GM23338 (cell line): ENCODE measurements at regions not wholly inside any gene's neighbourhood (a gene's known extent, or its start where the extent isn't known, plus 50 kb on each side); places are given as distances from the start of the nearest gene placed in this dataset.

Source experiments
- ATAC-seq: fragments of 200-7000 bp; cut with Tn5 transposase; 3 replicates; pipeline ENCODE4 v1.9.1; 2020
- DNase-seq: peaks from one replicate; pipeline ENCODE4 v3.0.0-alpha.2; 2015; ENCODE audit warnings: low spot score
- H2AFZ ChIP-seq: fragments of 200-600 bp; sonication (generic); 2 replicates; pipeline ENCODE4 v1.8.0; 2016; ENCODE audit warnings: antibody characterized with exemption, mild to moderate bottlenecking, moderate library complexity
- H3F3A ChIP-seq: fragments of 200-600 bp; sonication (generic); replicated peaks from 2 replicates; pipeline ENCODE4 v1.8.0; 2017; ENCODE audit warnings: antibody characterized with exemption, mixed run types, low read depth
- H3K27ac ChIP-seq: fragments of 200-600 bp; sonication (generic); 2 replicates; pipeline ENCODE4 v1.6.1; 2016; ENCODE audit warnings: low read depth
- H3K27me3 ChIP-seq: fragments of 200-600 bp; sonication (generic); 2 replicates; pipeline ENCODE4 v1.8.0; 2016; ENCODE audit warnings: mild to moderate bottlenecking, mixed run types, moderate library complexity; ENCODE audit not compliant: insufficient read depth
- H3K36me3 ChIP-seq: fragments of 200-600 bp; sonication (generic); 2 replicates; pipeline ENCODE4 v1.8.0; 2016; ENCODE audit warnings: mild to moderate bottlenecking; ENCODE audit not compliant: insufficient read depth
- H3K4me1 ChIP-seq: fragments of 200-600 bp; sonication (generic); 2 replicates; pipeline ENCODE4 v1.8.0; 2016; ENCODE audit warnings: mild to moderate bottlenecking, moderate library complexity; ENCODE audit not compliant: insufficient read depth
- H3K4me2 ChIP-seq: fragments of 200-600 bp; sonication (generic); 2 replicates; pipeline ENCODE4 v1.7.1; 2017; ENCODE audit warnings: mixed run types
- H3K4me3 ChIP-seq: fragments of 200-600 bp; sonication (generic); 2 replicates; pipeline ENCODE4 v1.6.1; 2016; ENCODE audit warnings: mixed run types
- H3K79me2 ChIP-seq: fragments of 200-600 bp; sonication (generic); replicated peaks from 2 replicates; pipeline ENCODE4 v1.8.0; 2017; ENCODE audit warnings: mild to moderate bottlenecking; ENCODE audit not compliant: insufficient read depth
- H3K9me2 ChIP-seq: fragments of 200-600 bp; sonication (generic); 2 replicates; pipeline ENCODE4 v1.8.0; 2017; ENCODE audit not compliant: insufficient read depth
- H4K20me1 ChIP-seq: fragments of 200-600 bp; sonication (generic); replicated peaks from 2 replicates; pipeline ENCODE4 v1.8.0; 2017; ENCODE audit warnings: mild to moderate bottlenecking; ENCODE audit not compliant: insufficient read depth
- H3K27ac Mint-ChIP-seq: 2 replicates; pipeline ENCODE4 v1.8.0; 2020; ENCODE audit warnings: inconsistent platforms, mild to moderate bottlenecking, moderate library complexity, mixed read lengths
- H3K27me3 Mint-ChIP-seq: 3 replicates; pipeline ENCODE4 v1.8.0; 2022; ENCODE audit warnings: low read depth, mild to moderate bottlenecking, moderate library complexity, mixed read lengths, inconsistent platforms; ENCODE audit not compliant: insufficient read depth, poor library complexity
- H3K36me3 Mint-ChIP-seq: 3 replicates; pipeline ENCODE4 v1.8.0; 2021; ENCODE audit warnings: low read depth, mild to moderate bottlenecking, inconsistent platforms, moderate library complexity, mixed read lengths
- H3K4me1 Mint-ChIP-seq: 3 replicates; pipeline ENCODE4 v1.8.0; 2020; ENCODE audit warnings: mild to moderate bottlenecking, inconsistent platforms, mixed read lengths
- H3K4me3 Mint-ChIP-seq: 3 replicates; pipeline ENCODE4 v1.8.0; 2021; ENCODE audit warnings: moderate library complexity, mild to moderate bottlenecking, inconsistent platforms, mixed read lengths
- H3K9me3 Mint-ChIP-seq: 3 replicates; pipeline ENCODE4 v1.8.0; 2020; ENCODE audit warnings: moderate library complexity, mild to moderate bottlenecking, inconsistent platforms, mixed read lengths
- CREB1 ChIP-seq: fragments of 250-450 bp; sonication (Bioruptor Pico); IDR thresholded peaks from 2 replicates; pipeline ENCODE4 v1.5.0; 2020; ENCODE audit warnings: low read depth, mild to moderate bottlenecking, moderate library complexity
- EZH2 ChIP-seq: fragments of 200-600 bp; sonication (generic); IDR thresholded peaks from one replicate; pipeline ENCODE4 v1.8.0; 2017; ENCODE audit warnings: antibody characterized with exemption, mild to moderate bottlenecking, low read depth; ENCODE audit not compliant: unreplicated experiment
- EZH2phosphoT487 ChIP-seq: fragments of 200-600 bp; sonication (generic); IDR thresholded peaks from one replicate; pipeline ENCODE4 v1.8.1; 2018; ENCODE audit warnings: antibody characterized with exemption; ENCODE audit not compliant: unreplicated experiment
- JUNB ChIP-seq: IDR thresholded peaks from one replicate; pipeline ENCODE4 v1.6.1; 2016; ENCODE audit warnings: antibody characterized with exemption; ENCODE audit not compliant: unreplicated experiment
- NANOG ChIP-seq: IDR thresholded peaks from 2 replicates; pipeline ENCODE4 v1.6.1; 2016; ENCODE audit warnings: antibody characterized with exemption, borderline replicate concordance
- POLR2AphosphoS5 ChIP-seq: IDR thresholded peaks from 2 replicates; pipeline ENCODE4 v1.6.1; 2016; ENCODE audit warnings: antibody characterized with exemption, low read depth
- STAT1 ChIP-seq: IDR thresholded peaks from one replicate; pipeline ENCODE4 v1.6.1; 2016; ENCODE audit warnings: antibody characterized with exemption; ENCODE audit not compliant: unreplicated experiment
- ZNF114 ChIP-seq: fragments of 250-450 bp; sonication (Bioruptor Pico); IDR thresholded peaks from 2 replicates; pipeline ENCODE4 v1.5.0; 2020; ENCODE audit warnings: mild to moderate bottlenecking, moderate library complexity
- ZNF331 ChIP-seq: fragments of 250-450 bp; sonication (Bioruptor Pico); IDR thresholded peaks from 2 replicates; pipeline ENCODE4 v1.5.0; 2020; ENCODE audit warnings: low read depth, mild to moderate bottlenecking, moderate library complexity
- TF ChIP-seq, protein P1 (sequence below): fragments of 250-450 bp; sonication (Bioruptor Pico); IDR thresholded peaks from 2 replicates; pipeline ENCODE4 v1.5.0; 2020; ENCODE audit warnings: mild to moderate bottlenecking, moderate library complexity
- TF ChIP-seq, protein P2 (sequence below): IDR thresholded peaks from 2 replicates; pipeline ENCODE4 v1.6.1; 2016; ENCODE audit warnings: antibody characterized with exemption
- TF ChIP-seq, protein P3 (sequence below), 2 experiments: fragments of 200-600 bp in 1 of 2; sonication (generic) in 1 of 2; conservative IDR thresholded peaks; 2 replicates each; pipeline versions ENCODE4 v1.5.1 to v1.6.1; 2016 to 2017; ENCODE audit warnings: antibody characterized with exemption in 2 of 2, low read depth in 2 of 2, mild to moderate bottlenecking in 2 of 2, moderate library complexity in 1 of 2
- TF ChIP-seq, protein P4 (sequence below): IDR thresholded peaks from one replicate; pipeline ENCODE4 v1.6.1; 2018; ENCODE audit warnings: antibody characterized with exemption; ENCODE audit not compliant: unreplicated experiment

DNA sequence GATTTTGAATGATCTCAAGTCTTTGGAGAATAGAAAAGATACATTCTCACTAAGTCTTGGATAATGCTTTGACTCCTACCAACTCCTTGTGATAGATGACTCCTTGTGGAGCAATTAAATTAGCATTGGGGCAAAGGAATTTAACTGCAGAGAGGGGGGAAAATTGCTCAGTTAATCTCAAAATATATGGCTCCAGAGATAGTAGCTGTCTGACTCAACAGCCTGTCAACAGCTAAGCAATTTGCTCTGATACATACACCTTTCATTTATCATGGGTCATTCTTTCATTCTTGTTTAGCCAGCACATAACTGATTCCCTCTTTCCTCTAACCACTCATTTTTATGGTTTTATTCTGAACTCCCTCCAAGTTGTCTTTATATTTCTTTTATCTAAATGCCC lies 225.6 kb upstream of the OBI1 start:
- Mint-ChIP-seq H3K36me3 (no peaks in the 10 kb centered on the region), H3K27me3 (no peaks in the 10 kb centered on the region), H3K9me3 (no peaks in the 10 kb centered on the region), H3K4me1 (peaks cover 11% of the 10 kb centered on the region; the same call in 2 of the 3 replicates), H3K4me3 (no peak overlapping the region), H3K27ac (no peak overlapping the region)
- TF ChIP-seq CREB1 (no peak), EZH2 (no peak), ZNF114 (CRISPR knock-in tag) (no peak), STAT1 (no peak), JUNB (no peak), ZNF331 (CRISPR knock-in tag) (no peak), NANOG (no peak), POLR2AphosphoS5 (no peak), EZH2phosphoT487 (no peak)
- TF ChIP-seq, protein P1, sequence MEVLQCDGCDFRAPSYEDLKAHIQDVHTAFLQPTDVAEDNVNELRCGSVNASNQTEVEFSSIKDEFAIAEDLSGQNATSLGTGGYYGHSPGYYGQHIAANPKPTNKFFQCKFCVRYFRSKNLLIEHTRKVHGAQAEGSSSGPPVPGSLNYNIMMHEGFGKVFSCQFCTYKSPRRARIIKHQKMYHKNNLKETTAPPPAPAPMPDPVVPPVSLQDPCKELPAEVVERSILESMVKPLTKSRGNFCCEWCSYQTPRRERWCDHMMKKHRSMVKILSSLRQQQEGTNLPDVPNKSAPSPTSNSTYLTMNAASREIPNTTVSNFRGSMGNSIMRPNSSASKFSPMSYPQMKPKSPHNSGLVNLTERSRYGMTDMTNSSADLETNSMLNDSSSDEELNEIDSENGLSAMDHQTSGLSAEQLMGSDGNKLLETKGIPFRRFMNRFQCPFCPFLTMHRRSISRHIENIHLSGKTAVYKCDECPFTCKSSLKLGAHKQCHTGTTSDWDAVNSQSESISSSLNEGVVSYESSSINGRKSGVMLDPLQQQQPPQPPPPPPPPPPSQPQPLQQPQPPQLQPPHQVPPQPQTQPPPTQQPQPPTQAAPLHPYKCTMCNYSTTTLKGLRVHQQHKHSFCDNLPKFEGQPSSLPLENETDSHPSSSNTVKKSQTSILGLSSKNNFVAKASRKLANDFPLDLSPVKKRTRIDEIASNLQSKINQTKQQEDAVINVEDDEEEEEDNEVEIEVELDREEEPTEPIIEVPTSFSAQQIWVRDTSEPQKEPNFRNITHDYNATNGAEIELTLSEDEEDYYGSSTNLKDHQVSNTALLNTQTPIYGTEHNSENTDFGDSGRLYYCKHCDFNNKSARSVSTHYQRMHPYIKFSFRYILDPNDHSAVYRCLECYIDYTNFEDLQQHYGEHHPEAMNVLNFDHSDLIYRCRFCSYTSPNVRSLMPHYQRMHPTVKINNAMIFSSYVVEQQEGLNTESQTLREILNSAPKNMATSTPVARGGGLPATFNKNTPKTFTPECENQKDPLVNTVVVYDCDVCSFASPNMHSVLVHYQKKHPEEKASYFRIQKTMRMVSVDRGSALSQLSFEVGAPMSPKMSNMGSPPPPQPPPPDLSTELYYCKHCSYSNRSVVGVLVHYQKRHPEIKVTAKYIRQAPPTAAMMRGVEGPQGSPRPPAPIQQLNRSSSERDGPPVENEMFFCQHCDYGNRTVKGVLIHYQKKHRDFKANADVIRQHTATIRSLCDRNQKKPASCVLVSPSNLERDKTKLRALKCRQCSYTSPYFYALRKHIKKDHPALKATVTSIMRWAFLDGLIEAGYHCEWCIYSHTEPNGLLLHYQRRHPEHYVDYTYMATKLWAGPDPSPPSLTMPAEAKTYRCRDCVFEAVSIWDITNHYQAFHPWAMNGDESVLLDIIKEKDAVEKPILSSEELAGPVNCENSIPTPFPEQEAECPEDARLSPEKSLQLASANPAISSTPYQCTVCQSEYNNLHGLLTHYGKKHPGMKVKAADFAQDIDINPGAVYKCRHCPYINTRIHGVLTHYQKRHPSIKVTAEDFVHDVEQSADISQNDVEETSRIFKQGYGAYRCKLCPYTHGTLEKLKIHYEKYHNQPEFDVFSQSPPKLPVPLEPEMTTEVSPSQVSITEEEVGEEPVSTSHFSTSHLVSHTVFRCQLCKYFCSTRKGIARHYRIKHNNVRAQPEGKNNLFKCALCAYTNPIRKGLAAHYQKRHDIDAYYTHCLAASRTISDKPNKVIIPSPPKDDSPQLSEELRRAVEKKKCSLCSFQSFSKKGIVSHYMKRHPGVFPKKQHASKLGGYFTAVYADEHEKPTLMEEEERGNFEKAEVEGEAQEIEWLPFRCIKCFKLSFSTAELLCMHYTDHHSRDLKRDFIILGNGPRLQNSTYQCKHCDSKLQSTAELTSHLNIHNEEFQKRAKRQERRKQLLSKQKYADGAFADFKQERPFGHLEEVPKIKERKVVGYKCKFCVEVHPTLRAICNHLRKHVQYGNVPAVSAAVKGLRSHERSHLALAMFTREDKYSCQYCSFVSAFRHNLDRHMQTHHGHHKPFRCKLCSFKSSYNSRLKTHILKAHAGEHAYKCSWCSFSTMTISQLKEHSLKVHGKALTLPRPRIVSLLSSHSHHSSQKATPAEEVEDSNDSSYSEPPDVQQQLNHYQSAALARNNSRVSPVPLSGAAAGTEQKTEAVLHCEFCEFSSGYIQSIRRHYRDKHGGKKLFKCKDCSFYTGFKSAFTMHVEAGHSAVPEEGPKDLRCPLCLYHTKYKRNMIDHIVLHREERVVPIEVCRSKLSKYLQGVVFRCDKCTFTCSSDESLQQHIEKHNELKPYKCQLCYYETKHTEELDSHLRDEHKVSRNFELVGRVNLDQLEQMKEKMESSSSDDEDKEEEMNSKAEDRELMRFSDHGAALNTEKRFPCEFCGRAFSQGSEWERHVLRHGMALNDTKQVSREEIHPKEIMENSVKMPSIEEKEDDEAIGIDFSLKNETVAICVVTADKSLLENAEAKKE (CRISPR knock-in tag) = no peak
- TF ChIP-seq, protein P2, sequence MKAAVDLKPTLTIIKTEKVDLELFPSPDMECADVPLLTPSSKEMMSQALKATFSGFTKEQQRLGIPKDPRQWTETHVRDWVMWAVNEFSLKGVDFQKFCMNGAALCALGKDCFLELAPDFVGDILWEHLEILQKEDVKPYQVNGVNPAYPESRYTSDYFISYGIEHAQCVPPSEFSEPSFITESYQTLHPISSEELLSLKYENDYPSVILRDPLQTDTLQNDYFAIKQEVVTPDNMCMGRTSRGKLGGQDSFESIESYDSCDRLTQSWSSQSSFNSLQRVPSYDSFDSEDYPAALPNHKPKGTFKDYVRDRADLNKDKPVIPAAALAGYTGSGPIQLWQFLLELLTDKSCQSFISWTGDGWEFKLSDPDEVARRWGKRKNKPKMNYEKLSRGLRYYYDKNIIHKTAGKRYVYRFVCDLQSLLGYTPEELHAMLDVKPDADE = no peak
- TF ChIP-seq, protein P3, sequence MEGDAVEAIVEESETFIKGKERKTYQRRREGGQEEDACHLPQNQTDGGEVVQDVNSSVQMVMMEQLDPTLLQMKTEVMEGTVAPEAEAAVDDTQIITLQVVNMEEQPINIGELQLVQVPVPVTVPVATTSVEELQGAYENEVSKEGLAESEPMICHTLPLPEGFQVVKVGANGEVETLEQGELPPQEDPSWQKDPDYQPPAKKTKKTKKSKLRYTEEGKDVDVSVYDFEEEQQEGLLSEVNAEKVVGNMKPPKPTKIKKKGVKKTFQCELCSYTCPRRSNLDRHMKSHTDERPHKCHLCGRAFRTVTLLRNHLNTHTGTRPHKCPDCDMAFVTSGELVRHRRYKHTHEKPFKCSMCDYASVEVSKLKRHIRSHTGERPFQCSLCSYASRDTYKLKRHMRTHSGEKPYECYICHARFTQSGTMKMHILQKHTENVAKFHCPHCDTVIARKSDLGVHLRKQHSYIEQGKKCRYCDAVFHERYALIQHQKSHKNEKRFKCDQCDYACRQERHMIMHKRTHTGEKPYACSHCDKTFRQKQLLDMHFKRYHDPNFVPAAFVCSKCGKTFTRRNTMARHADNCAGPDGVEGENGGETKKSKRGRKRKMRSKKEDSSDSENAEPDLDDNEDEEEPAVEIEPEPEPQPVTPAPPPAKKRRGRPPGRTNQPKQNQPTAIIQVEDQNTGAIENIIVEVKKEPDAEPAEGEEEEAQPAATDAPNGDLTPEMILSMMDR (conservative IDR thresholded peaks at IDR 0.05; ENCODE audit: low read depth in 2 of 2) = no peak
- TF ChIP-seq, protein P4, sequence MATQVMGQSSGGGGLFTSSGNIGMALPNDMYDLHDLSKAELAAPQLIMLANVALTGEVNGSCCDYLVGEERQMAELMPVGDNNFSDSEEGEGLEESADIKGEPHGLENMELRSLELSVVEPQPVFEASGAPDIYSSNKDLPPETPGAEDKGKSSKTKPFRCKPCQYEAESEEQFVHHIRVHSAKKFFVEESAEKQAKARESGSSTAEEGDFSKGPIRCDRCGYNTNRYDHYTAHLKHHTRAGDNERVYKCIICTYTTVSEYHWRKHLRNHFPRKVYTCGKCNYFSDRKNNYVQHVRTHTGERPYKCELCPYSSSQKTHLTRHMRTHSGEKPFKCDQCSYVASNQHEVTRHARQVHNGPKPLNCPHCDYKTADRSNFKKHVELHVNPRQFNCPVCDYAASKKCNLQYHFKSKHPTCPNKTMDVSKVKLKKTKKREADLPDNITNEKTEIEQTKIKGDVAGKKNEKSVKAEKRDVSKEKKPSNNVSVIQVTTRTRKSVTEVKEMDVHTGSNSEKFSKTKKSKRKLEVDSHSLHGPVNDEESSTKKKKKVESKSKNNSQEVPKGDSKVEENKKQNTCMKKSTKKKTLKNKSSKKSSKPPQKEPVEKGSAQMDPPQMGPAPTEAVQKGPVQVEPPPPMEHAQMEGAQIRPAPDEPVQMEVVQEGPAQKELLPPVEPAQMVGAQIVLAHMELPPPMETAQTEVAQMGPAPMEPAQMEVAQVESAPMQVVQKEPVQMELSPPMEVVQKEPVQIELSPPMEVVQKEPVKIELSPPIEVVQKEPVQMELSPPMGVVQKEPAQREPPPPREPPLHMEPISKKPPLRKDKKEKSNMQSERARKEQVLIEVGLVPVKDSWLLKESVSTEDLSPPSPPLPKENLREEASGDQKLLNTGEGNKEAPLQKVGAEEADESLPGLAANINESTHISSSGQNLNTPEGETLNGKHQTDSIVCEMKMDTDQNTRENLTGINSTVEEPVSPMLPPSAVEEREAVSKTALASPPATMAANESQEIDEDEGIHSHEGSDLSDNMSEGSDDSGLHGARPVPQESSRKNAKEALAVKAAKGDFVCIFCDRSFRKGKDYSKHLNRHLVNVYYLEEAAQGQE = no peak
- H3K9me2 ChIP-seq = 0 out of 2 replicates have a peak, but pooled peaks cover 3% of the 10 kb centered on the region
- no peaks in the 10 kb centered on the region for H3F3A ChIP-seq
- no peak overlapping the region for H3K4me3 ChIP-seq
- no peaks in the 10 kb centered on the region for H3K27me3 ChIP-seq
- DNase-seq (no peak), ATAC-seq (no peak)
- H3K79me2 ChIP-seq = no peaks in the 10 kb centered on the region
- H3K4me1 ChIP-seq = no peaks in the 10 kb centered on the region
- H2AFZ ChIP-seq = no peak overlapping the region
- H4K20me1 ChIP-seq = no peaks in the 10 kb centered on the region
- no peak overlapping the region for H3K4me2 ChIP-seq
- no peak overlapping the region for H3K27ac ChIP-seq
- H3K36me3 ChIP-seq = no peaks in the 10 kb centered on the region
